Activated effector memory CD4-positive, alpha-beta T cell treated with anti-CD3 and anti-CD28 coated beads, Interleukin-2, amount 50 U/mL, for 16 hours (primary cell): ENCODE measurements at regions not wholly inside any gene's neighbourhood (a gene's known extent, or its start where the extent isn't known, plus 50 kb on each side); places are given as distances from the start of the nearest gene placed in this dataset.

Experiments used
- DNase-seq: peaks from one replicate; pipeline ENCODE4 v3.0.0-alpha.2; 2020

- no peak for DNase-seq
These were observed 218.5 kb downstream of the ENC1 start for GRCh38 chr5:74422030-74422429.

DNA sequence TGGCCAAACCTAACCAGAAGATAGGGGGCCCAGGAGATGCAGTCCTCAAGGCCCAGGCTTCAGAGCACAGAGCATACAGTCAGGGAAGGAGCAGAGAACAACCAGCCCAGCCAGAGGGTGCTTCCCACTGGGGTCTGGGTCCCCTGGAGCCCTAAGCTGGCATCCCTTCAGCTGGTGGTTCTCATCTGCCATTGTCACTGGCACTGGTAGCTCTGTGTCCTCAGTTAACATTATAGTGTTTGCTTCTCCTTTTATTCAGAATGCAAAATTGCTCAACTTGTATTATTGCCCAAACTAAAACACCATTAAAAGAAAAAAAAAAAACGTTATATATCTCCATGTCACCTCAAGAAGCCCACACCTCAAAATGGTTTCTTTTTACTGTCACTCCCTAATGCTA is 219.2 kb downstream of the ENC1 start:
- DNase-seq: no peak

- DNase-seq: no peak
These were observed 219.6 kb downstream of the ENC1 start for GRCh38 chr5:74420947-74421346.

- DNase-seq: no peak
These were observed 220.3 kb downstream of the ENC1 start for GRCh38 chr5:74420220-74420619.

DNA sequence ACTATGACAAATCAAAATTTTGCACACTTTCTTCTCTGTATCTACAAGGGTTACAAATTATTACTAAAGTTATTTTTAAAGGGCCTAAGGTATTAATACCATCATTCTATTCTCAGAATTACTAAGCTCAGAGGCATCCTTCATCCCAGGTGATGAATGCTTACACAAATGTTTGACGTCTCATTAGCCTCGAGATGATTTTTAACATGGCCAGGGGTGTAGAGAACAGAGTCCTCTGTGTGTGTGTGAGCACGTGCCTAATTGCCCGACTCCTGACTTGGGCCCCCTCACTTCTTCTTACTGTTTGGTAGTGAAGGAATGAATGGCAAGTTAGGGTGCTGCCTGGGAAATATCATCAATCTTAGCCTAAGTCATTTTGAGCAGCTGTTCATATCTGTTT is 221.1 kb downstream of the ENC1 start:
- no peak for DNase-seq

DNA sequence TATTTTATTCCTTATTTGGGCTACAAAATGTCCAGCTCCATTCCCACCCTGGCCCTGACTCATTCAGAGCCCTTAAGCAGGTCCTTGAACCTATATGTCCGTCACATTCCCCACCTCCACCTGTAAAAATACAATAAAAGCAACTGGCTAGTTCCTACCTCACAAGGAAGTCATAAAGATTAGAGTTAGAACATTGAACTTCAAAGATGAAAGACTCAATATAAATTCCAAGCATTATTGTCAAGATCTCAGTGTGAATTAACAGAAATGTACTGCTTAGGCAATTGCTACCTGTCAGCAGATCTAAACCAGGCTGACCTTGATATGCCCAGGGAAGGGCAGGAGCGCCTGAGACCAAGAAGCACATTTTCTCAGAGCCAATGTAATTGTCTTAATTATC is 221.8 kb downstream of the ENC1 start:
- no peak for DNase-seq

- no peak for DNase-seq
These were observed 222.3 kb downstream of the ENC1 start for GRCh38 chr5:74418261-74418660.

GRCh38 chr5:74415695-74416102 is 224.8 kb downstream of the ENC1 start:
- DNase-seq: no peak

GRCh38 chr5:74414228-74414627 is 226.3 kb downstream of the ENC1 start:
- DNase-seq: no peak

DNA sequence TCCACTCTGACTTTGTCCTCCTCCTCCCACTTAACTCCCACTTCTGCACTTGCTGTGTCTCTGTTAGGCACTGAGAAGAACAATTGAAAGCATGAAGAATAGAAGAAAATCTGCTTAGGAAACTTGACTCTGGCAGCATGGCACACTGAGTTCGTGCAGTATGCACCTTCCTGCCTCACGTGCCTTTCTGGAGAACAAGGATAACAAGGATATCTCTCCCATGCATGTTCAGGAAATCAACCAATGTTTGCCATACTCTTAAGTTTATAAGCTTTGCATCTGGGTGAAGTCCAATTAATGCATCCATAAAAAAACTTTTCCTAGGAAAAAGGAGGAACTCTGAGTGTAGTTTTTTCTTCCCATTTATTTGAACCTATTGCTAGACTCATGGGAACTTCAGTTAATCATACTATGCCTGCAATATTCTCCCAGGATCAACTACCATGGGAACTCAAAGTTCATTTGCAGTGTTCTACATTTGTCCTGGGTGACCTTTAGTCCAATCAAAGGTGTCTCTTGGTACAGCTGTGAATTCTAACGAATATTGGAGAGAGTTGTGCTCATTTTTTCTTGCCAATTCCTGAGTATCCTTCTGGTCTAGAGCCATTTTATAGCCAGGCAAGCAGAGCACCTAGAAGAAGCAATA is 227.0 kb downstream of the ENC1 start:
- DNase-seq: no peak

- no peak for DNase-seq
These were observed 228.5 kb downstream of the ENC1 start for GRCh38 chr5:74412066-74412465.

- DNase-seq: no peak
These were observed 230.8 kb downstream of the ENC1 start for GRCh38 chr5:74409712-74410111.

- DNase-seq: no peak
These were observed 231.3 kb downstream of the ENC1 start for GRCh38 chr5:74409166-74409706.

DNA sequence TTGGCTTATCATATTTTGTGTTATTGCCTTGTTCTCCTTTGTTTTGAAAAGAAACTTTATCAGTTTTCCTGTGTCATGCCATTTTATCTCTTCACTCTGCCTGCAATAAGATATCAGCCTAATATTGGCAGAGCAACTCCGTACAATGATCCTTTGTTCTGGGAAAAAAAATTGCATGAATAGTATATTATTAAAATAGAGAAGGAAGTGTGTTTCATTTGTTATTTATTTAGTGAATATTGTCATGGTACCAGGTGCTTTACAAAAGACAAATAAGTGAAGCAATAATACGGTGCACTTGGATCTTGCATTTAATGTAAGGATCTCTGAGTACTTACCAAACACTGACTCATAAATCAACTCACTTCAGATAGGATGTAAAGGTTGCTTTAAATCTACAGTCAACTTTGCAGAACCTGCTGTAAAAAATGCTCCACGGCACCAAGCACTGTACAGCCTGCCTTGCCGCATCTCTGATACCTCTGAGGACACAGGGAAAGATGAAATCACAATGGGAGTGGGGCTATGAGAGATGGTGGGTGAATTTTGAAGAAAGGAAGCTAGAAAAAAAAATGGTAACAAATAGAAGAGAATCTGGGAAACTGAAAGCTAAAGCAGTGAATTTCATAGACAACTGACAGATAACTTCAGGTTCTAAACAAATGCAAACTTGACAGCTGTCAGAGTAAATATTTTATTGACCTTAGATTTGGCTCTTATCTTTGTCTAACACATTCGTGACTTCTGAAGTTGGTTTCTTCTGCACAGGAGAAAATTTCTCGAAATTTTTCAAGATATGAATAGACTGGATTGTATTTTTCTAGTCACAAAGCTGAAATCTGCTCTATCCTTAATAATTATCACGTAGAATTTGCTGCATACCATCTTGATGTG is 232.1 kb downstream of the ENC1 start:
- DNase-seq: no peak

DNA sequence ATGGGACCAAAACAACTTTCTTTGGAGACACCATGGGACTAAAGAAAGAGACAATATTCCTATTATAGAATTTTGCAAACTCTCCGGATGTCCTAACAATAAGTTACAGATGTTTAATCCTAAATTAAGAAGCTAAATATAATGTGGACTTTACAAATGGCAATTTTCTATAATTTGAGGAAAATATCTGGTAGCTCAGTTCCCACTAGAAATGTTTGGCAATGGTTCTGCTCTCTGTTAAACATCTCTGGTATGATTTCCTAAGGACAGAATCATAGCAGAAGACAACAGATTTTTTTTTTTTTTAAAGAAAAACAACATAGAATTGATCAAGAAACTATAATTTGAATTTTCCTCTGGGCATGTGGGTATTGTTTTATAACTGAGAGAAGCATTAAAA is 232.8 kb downstream of the ENC1 start:
- no peak for DNase-seq

- DNase-seq: no peak
These were observed 233.7 kb downstream of the ENC1 start for GRCh38 chr5:74406844-74407243.

GRCh38 chr5:74405593-74405992 is 234.9 kb downstream of the ENC1 start:
- DNase-seq: no peak

- no peak for DNase-seq
These were observed 235.7 kb downstream of the ENC1 start for GRCh38 chr5:74404574-74405508.

DNA sequence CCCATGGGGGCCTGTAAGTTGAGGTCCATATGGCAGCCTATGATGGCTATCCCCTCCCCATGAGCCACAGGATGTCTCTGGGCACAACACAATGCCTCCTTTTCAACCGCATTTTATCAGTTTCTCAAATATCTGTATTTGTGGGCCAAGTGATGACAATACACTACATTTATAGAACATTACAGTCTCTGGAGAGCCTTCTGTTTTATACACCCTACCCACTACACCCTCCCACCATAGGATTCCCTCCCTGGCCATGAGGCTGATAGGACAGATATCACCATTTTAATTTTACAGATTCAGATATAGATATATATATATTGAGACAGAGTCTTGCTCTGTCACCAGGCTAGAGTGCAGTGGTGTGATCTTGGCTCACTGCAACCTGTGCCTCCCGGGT is 236.8 kb downstream of the ENC1 start:
- no peak for DNase-seq

- no peak for DNase-seq
These were observed 238.0 kb downstream of the ENC1 start for GRCh38 chr5:74402553-74402952.

DNA sequence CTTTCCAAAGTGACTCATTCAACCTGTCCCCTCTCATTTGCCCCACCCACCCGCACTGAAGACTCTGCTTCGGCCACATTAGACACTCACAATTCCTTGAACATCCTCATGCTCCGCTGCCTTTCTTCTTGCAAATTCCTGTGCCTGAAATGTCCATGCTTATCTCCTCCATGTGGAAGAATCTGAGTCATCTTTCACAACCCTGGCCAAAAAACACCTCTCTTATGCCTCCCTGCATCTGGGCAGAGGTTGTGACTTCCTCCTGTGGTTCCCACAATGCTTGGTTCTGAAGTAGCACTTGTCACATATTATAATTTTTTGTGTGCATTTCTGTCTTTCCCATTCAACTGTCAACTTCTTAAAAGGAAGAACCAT is 238.6 kb downstream of the ENC1 start:
- DNase-seq: no peak

GRCh38 chr5:74401281-74401945 is 239.1 kb downstream of the ENC1 start:
- no peak for DNase-seq

DNA sequence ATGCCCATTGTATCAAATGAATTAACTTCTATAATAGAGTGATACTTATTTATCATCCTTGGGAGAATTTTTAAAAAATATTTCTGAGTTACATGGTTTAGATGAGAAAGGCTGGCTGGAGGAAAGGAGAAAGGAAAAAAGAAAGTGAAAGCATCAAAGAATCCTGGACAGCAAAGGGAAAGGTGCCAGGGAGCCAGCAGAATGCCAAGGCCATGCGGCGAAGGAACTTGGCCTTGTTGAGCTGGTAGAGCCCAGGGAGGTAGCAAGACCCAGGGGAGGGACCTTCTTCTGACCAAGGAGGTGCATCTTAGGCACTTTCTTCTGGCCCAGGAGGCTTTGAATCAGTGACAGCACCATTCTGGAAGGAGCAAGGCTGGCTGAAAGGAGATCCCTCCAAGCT is 240.5 kb downstream of the ENC1 start:
- DNase-seq: no peak
